LNCAP (cell line): ENCODE measurements at regions not wholly inside any gene's neighbourhood (a gene's known extent, or its start where the extent isn't known, plus 50 kb on each side); places are given as distances from the start of the nearest gene placed in this dataset.

Source experiments
- TF ChIP-seq, protein P1 (sequence below): fragments of 450-650 bp; IDR thresholded peaks from 2 replicates; pipeline ENCODE4 v1.5.1; 2017; ENCODE audit warnings: mild to moderate bottlenecking

DNA sequence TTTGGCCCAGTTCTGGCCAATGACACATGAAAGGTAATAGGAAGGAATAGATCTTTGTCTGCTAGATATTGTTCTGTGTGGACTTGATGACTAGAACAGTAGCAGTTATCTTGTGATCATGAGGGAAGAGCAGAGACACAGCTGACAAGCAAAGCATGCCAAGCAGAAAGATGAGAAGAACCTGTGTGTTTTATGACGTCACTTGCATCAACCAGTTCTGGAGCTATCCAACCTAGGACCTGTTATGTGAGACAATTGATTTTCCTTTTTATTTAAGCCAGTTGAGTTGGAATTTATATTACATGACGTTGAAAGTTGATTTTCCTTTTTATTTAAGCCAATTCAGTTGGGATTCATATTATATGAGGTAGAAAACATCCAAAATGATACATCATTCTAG is 143.2 kb downstream of the MCHR2 start:
- TF ChIP-seq, protein P1, sequence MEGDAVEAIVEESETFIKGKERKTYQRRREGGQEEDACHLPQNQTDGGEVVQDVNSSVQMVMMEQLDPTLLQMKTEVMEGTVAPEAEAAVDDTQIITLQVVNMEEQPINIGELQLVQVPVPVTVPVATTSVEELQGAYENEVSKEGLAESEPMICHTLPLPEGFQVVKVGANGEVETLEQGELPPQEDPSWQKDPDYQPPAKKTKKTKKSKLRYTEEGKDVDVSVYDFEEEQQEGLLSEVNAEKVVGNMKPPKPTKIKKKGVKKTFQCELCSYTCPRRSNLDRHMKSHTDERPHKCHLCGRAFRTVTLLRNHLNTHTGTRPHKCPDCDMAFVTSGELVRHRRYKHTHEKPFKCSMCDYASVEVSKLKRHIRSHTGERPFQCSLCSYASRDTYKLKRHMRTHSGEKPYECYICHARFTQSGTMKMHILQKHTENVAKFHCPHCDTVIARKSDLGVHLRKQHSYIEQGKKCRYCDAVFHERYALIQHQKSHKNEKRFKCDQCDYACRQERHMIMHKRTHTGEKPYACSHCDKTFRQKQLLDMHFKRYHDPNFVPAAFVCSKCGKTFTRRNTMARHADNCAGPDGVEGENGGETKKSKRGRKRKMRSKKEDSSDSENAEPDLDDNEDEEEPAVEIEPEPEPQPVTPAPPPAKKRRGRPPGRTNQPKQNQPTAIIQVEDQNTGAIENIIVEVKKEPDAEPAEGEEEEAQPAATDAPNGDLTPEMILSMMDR: no peak

DNA sequence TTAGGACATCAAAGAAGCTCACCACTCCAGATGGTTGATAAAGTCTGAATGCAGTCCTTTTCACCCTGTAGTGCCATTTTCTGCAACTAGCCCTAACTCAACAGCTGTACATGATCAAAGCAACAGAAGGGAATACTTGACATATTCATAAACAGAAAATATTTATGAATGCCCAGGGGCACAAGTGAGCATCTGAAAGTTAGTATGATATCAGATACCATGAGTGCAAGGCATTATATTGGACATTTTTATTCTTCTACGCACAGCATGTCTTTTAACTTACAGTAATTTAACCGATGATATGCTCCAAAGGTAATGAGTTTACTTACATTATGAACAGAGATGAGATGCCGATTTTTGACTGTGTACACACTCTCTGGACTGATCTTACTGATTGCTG is 142.0 kb downstream of the MCHR2 start:
- TF ChIP-seq, protein P1: no peak

DNA sequence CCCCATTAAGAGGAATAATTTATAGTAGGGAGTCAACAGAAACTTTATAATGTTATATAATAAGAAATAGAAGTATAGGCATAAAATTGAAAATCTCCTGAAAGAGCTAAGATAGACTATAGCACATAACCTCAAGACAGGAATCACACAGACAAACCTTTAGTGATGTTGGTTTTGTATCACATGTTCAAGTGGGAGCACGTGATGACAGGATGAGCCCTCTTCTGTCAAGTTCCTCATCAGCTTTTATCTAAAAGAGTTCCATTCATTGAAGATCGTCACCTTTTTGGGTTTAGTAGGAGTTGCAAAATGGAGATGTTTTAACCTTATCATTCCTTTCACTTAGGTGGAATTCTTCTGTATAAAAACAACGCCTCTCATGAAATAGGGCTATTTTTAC is 127.0 kb downstream of the MCHR2 start:
- TF ChIP-seq, protein P1: no peak

DNA sequence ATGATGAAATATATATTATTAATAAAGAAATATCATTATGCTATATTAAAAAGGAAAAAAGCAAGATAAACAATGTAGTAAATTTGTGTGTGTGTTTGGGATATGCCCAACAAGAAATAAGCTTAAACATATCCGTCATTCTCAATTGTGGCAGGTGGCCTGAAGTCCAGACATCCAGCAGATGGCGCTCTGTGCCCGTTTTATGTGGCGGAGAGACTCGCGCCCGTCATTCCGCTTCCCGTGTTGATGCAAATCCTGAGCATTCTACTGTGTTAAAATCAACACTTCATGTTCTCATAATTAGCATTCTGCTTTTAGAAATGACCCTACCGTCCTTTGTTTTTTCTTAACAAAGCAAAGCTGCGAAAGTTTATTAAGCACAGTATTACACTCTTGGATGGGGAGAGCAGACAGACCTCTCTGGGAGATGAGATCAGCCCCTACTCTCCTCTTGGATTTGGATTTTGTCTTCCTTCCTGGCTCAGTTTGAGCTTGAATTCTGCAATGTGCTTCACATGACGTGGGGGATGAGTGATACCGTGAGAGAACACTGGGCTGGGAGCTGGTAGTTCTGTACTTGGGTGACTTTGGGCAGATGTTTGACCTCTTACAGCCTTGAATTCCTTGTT is 125.8 kb downstream of the MCHR2 start:
- TF ChIP-seq, protein P1: peak; percentile 91
